Stimulated activated CD4-positive, alpha-beta T cell treated with anti-CD3 and anti-CD28 coated beads, Interleukin-2, amount 100 ng/mL, for 4 hours (primary cell): ENCODE measurements at regions not wholly inside any gene's neighbourhood (a gene's known extent, or its start where the extent isn't known, plus 50 kb on each side); places are given as distances from the start of the nearest gene placed in this dataset.
"Not testable (repeated sequence)": the region's sequence is repeated elsewhere in the genome, so short reads cannot be mapped to it uniquely, and the experiment has no call there.

Source experiments
- DNase-seq: peaks from one replicate; pipeline ENCODE4 v3.0.0-alpha.2; 2020; ENCODE audit warnings: low read depth

GRCh38 chr9:63450836-63451235, 1834.2 kb downstream of the FOXD4L5 start:
- DNase-seq = not testable (repeated sequence)

- not testable (repeated sequence) for DNase-seq
Measured at GRCh38 chr9:63425123-63425522, 1859.9 kb downstream of the FOXD4L5 start.

- DNase-seq = not testable (repeated sequence)
Measured at GRCh38 chr9:63390897-63391296, 1894.1 kb downstream of the FOXD4L5 start.

GRCh38 chr9:63385479-63385878, 1899.5 kb downstream of the FOXD4L5 start:
- DNase-seq = not testable (repeated sequence)

GRCh38 chr9:63379864-63380263, 1905.1 kb downstream of the FOXD4L5 start:
- DNase-seq = not testable (repeated sequence)

GRCh38 chr9:63354219-63354618, 1930.8 kb downstream of the FOXD4L5 start:
- not testable (repeated sequence) for DNase-seq

GRCh38 chr9:63347347-63347746, 1937.7 kb downstream of the FOXD4L5 start:
- not testable (repeated sequence) for DNase-seq

GRCh38 chr9:63346310-63347048, 1938.5 kb downstream of the FOXD4L5 start:
- DNase-seq = peak; percentile 9

- not testable (repeated sequence) for DNase-seq
Measured at GRCh38 chr9:63344408-63344807, 1940.6 kb downstream of the FOXD4L5 start.

GRCh38 chr9:63342528-63342927, 1942.5 kb downstream of the FOXD4L5 start:
- not testable (repeated sequence) for DNase-seq

GRCh38 chr9:63337899-63338604, 1947.0 kb downstream of the FOXD4L5 start:
- DNase-seq = not testable (repeated sequence)

- not testable (repeated sequence) for DNase-seq
Measured at GRCh38 chr9:63335286-63335685, 1949.7 kb downstream of the FOXD4L5 start.

- not testable (repeated sequence) for DNase-seq
Measured at GRCh38 chr9:63334187-63334586, 1950.8 kb downstream of the FOXD4L5 start.

GRCh38 chr9:63333083-63333482, 1951.9 kb downstream of the FOXD4L5 start:
- not testable (repeated sequence) for DNase-seq

GRCh38 chr9:63328313-63328712, 1956.7 kb downstream of the FOXD4L5 start:
- not testable (repeated sequence) for DNase-seq

GRCh38 chr9:63327211-63327610, 1957.8 kb downstream of the FOXD4L5 start:
- DNase-seq = not testable (repeated sequence)

GRCh38 chr9:63326665-63327064, 1958.3 kb downstream of the FOXD4L5 start:
- not testable (repeated sequence) for DNase-seq

GRCh38 chr9:63325696-63326095, 1959.3 kb downstream of the FOXD4L5 start:
- not testable (repeated sequence) for DNase-seq

GRCh38 chr9:63318093-63318492, 1966.9 kb downstream of the FOXD4L5 start:
- not testable (repeated sequence) for DNase-seq

- not testable (repeated sequence) for DNase-seq
Measured at GRCh38 chr9:63315387-63315786, 1969.6 kb downstream of the FOXD4L5 start.

- not testable (repeated sequence) for DNase-seq
Measured at GRCh38 chr9:63296848-63297247, 1988.2 kb downstream of the FOXD4L5 start.

- not testable (repeated sequence) for DNase-seq
Measured at GRCh38 chr9:63296366-63296765, 1988.6 kb downstream of the FOXD4L5 start.

- not testable (repeated sequence) for DNase-seq
Measured at GRCh38 chr9:63289971-63290370, 1995.0 kb downstream of the FOXD4L5 start.
